ENCODE measurements at regions not wholly inside any gene's neighbourhood (a gene's known extent, or its start where the extent isn't known, plus 50 kb on each side); places are given as distances from the start of the nearest gene placed in this dataset.

GRCh38 chr1:69228501-69228900, 339.2 kb upstream of the LRRC7 start:
- Histone ChIP-seq H3F3A (replicated peaks; ENCODE audit: insufficient read depth) (no peaks in the 10 kb centered on the region), H3K36me3 (replicated peaks in 1 of 2; ENCODE audit: control insufficient read depth in 1 of 2, insufficient read depth in 2 of 2, low read length in 1 of 2) (no peaks in the 10 kb centered on the region), H3K27ac (ENCODE audit: low read depth in 2 of 2, low read length in 1 of 2) (no peak overlapping the region), H2AFZ (ENCODE audit: low read depth) (no peak overlapping the region), H3K4me1 (ENCODE audit: control insufficient read depth in 1 of 2, insufficient read depth in 2 of 2, low read depth in 1 of 2, low read length in 1 of 2) (no peaks in the 10 kb centered on the region), H3K4me3 (ENCODE audit: low read depth in 2 of 2, low read length in 1 of 2) (no peak overlapping the region), H3K27me3 (ENCODE audit: insufficient read depth) (no peaks in the 10 kb centered on the region), H3K4me2 (no peak overlapping the region), H3K79me2 (ENCODE audit: insufficient read depth) (no peaks in the 10 kb centered on the region), H3K9me2 (no peaks in the 10 kb centered on the region), H3K9ac (no peak overlapping the region), H4K20me1 (ENCODE audit: insufficient read depth) (no peaks in the 10 kb centered on the region), H3K9me3 (no peaks in the 10 kb centered on the region)
- no peak for DNase-seq
- POLR2A ChIA-PET: no interaction called here
- 0% methylated on average over 1 of the region's 1 CpG for WGBS (ENCODE audit: low lambda C conversion rate)
- CTCF ChIA-PET: no interaction called here
- no peak for TF ChIP-seq REST (IDR thresholded peaks at IDR 0.05; ENCODE audit: low read depth, low read length)
- TF ChIP-seq CTCF (IDR thresholded peaks at IDR 0.05): no peak
- no peak for TF ChIP-seq GATA2 (CRISPR knock-in tag; IDR thresholded peaks at IDR 0.05)
- no peak for TF ChIP-seq RCOR1 (IDR thresholded peaks at IDR 0.05; ENCODE audit: low read length)
- no peak for TF ChIP-seq NFIC (IDR thresholded peaks at IDR 0.05; ENCODE audit: borderline replicate concordance)
- no peak for TF ChIP-seq RFX5 (IDR thresholded peaks at IDR 0.05; ENCODE audit: low read length)
- TF ChIP-seq, protein P1, sequence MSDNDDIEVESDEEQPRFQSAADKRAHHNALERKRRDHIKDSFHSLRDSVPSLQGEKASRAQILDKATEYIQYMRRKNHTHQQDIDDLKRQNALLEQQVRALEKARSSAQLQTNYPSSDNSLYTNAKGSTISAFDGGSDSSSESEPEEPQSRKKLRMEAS (IDR thresholded peaks at IDR 0.05; ENCODE audit: low read depth): no peak
- TF ChIP-seq RXRA (IDR thresholded peaks at IDR 0.05; ENCODE audit: borderline replicate concordance, low read depth): no peak
- TF ChIP-seq, protein P2, sequence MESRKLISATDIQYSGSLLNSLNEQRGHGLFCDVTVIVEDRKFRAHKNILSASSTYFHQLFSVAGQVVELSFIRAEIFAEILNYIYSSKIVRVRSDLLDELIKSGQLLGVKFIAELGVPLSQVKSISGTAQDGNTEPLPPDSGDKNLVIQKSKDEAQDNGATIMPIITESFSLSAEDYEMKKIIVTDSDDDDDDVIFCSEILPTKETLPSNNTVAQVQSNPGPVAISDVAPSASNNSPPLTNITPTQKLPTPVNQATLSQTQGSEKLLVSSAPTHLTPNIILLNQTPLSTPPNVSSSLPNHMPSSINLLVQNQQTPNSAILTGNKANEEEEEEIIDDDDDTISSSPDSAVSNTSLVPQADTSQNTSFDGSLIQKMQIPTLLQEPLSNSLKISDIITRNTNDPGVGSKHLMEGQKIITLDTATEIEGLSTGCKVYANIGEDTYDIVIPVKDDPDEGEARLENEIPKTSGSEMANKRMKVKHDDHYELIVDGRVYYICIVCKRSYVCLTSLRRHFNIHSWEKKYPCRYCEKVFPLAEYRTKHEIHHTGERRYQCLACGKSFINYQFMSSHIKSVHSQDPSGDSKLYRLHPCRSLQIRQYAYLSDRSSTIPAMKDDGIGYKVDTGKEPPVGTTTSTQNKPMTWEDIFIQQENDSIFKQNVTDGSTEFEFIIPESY (IDR thresholded peaks at IDR 0.05; ENCODE audit: borderline replicate concordance, low read depth): no peak
- TF ChIP-seq FOXJ3 (CRISPR knock-in tag; IDR thresholded peaks at IDR 0.05): no peak
- no peak for TF ChIP-seq MXI1 (IDR thresholded peaks at IDR 0.05; ENCODE audit: low read depth, low read length)
- no peak for TF ChIP-seq SIN3A (IDR thresholded peaks at IDR 0.05; ENCODE audit: borderline replicate concordance, low read depth, low read length)
- no peak for TF ChIP-seq NRF1 (IDR thresholded peaks at IDR 0.05; ENCODE audit: low read depth, low read length)
- TF ChIP-seq RAD21 (IDR thresholded peaks at IDR 0.05; ENCODE audit: low read length): no peak
- TF ChIP-seq, protein P3, sequence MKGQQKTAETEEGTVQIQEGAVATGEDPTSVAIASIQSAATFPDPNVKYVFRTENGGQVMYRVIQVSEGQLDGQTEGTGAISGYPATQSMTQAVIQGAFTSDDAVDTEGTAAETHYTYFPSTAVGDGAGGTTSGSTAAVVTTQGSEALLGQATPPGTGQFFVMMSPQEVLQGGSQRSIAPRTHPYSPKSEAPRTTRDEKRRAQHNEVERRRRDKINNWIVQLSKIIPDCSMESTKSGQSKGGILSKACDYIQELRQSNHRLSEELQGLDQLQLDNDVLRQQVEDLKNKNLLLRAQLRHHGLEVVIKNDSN (IDR thresholded peaks at IDR 0.05; ENCODE audit: borderline replicate concordance, low read depth): no peak

Measured in SK-N-SH (cell line).